ENCODE measurements at regions not wholly inside any gene's neighbourhood (a gene's known extent, or its start where the extent isn't known, plus 50 kb on each side); places are given as distances from the start of the nearest gene placed in this dataset.
"Not testable (repeated sequence)": the region's sequence is repeated elsewhere in the genome, so short reads cannot be mapped to it uniquely, and the experiment has no call there.

DNA sequence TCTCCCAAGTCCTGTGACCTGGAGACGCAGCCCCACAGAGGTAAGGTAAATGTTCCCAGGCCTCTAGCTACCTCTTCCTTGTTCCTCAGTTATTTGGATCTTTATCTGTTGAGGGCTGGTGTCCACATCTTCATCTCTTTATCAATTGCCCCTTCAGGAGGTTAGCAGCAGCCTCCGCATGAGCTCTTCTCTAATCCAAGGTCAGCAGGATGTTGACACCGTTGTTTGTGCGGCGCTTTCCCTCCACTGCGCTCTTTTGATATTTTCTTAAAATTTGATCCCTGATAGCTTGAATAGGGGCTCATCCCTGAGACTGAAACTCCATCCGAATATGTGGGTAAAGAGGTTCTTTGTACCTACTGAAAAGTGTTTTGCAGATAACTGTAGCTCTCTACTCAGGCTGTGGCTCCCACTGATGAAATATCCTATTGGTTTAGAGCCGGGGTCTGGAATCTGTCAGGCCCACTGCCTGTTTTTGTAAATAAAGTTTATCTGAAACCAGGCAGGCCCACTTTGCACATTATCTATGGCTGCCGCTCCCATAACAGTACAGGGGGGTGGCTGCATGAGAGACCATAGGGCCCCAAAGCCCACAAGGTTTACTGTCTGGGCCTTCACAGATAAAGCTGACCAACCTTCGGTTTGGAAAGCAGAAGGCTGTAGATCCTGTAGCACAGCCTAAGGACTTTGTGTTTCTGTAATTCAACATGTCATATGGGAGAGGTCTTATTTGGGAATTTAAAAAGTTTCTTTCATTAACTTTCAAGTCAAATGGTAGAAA, 362.6 kb downstream of the QKI start:
- no peak for DNase-seq

DNA sequence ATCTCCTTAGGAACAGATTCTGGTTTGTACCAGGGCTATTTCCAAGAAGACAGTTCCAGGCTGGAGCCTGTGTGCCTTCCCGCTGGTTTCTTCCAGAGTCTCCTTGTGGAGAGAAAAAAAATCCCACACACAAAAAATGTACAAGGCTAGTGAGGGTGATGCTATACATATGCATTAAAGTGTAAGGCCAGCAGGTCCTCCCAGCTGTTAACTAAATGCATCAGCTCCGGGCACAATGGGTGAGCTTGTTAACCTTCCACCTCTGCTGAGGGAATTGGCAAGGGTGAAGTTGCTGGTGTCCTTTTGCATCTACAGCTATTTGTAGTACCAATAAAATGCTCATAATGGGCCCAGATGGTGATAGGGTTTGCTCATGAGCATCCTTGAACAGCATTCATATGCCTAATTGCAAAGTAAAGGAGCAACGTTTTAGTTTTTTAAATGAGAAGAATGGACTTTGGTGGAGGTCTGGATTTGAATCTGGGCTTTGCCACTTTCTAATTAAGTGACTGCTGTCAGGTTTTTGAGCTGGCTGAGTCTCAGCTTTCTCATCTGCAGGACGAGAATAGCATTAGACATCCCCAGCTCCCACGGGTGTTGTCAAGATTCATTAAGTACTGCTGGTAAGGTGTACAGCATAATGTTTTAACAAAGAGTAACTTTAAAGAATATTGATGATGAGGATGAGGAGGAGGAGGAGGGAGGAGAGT, 361.8 kb downstream of the QKI start:
- no peak for DNase-seq

DNA sequence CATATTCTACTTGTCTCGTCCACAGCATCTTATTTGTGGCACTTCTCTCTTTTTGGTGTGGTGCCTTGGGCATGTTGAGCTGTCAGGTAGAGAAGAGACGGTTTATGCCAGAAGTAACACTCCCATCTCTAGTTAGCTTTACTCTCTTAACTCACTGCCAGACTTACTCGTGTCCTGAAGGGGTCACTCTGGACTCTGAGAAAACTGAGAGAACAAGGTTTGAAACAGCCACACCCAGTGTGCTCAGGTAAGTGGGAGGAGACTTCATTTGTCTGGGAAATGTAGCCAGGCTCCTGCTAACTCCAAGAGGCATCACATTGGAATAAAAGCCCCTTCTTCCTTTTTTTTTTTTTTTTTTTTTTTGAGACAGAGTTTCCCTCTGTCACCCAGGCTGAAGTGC, 360.8 kb downstream of the QKI start:
- no peak for DNase-seq

DNA sequence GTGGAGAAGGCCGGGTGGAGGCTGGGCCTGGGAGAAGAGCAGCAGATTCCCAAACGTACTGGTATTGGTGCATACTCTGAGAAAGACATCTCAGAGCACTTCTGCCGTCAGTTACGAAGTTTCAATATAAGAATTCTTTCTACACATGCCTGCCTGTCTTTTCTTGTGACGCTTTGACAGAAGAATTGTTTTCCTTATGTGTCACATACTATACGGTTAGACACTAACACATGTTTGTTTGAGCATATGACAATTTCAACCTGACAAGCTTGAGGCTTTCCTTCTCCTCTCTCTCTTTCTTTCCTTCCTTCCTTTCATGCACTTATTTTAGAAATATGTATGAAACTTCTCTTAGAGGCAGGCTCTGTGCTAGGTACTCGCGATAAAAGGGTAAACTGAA, 360.0 kb downstream of the QKI start:
- DNase-seq = no peak

DNA sequence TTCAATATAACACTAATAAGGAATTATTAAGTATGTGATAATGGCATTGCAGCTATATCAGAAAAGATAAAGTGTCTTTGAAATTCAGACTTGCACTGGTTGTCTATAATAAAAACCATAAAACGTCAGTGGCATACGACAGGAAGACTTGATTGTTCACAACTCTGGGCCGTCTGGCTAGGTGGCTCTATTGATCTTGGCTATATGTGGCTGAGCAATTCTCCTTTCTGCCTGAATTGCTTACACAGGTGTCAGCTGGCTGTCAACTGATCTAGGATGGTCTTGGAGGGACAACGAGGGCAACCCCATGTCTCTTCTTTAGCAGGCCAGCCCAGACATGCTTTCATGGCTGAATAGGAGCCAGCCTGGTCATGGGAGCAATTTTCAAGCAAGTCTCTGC, 359.1 kb downstream of the QKI start:
- no peak for DNase-seq

DNA sequence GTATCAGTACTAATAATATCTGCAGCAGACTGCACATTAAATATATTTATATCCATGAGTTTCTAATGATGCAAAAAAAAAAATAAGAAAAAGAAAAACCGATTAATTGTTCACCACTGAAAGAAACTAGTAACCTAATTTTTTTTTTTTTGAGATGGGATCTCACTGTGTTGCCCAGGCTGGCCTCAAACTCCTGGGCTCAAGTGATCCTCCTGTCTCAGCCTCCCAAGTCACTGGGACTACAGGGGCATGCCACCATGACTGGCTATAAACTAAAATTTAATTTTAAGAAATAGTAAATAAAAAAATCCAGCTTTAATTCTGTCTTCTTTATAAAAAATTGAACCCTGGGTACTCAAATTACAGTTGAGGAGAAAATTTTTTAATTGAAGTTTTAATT, 358.2 kb downstream of the QKI start:
- no peak for DNase-seq

DNA sequence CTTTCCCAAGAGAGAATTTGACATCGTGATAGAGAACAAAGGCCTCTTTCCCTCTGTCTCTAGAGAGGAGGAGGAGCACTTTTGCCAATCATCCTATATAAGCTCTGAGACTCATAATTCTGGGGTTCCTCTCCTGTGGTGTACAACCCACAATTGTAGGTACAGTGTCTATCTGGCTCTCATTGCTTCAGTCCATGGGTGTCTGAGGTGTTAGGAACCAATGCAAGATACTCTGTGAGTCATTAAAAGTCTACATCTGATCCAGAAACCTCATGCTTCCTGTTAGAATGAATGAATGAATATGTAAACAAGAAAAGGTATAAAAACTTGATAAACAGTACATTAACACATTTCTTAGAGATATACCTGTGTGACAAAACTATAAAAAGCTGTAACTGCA, 356.7 kb downstream of the QKI start:
- no peak for DNase-seq

DNA sequence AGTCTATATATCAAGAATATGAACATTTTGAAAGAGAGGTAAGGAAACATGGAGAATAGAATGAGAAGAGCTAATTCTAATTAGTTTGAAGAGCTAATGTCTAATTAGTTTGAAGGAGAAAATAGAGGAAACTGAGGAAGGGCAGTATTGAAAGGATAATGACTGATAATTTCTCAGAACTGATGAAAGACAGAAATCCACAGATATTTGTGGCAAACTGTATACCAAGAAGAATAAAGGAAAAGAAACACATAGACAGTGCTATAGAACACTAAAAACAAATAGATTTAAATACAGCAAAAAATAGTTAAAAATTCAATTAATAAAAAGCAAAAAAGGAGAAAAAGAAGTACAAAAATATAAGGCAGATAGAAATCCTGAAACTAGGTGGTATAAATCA, 354.4 kb downstream of the QKI start:
- DNase-seq = no peak

DNA sequence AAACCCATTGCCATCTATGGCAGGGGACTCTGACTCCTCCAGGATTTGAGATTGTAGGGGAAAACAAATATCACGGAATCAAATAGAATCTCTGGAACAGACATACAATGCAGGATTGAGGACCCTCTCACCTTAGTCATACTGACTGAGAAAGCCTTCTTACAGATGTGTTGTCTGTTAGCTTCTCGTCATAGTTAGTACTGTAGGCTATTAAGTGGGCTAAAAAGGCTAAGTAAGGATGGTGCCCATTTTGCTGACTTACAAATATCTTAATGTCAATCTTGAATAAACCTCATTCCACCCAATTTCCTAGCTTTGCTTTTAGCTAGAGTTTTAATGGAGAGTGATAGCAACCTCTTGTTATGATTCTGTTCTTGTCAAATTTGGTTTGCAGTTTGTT, 352.4 kb downstream of the QKI start:
- no peak for DNase-seq

DNA sequence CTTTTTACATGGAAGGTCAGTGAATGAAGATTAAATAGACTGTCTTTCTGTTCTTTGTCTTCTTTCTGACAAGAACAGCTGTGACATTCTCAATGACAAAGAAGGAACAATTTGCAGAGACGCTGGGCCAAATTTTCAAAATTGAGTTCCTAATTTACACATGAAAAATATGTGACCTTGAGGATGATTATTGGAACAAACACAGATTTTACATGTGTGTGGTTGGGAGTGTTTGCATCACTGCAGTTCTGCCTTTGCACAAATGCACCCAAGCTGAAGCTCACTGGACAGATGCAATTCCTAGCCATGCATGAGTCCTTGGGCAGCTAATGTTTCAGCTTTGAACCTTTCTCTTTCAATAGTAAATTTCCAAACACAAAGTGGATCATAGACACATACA, 350.8 kb downstream of the QKI start:
- DNase-seq = no peak

DNA sequence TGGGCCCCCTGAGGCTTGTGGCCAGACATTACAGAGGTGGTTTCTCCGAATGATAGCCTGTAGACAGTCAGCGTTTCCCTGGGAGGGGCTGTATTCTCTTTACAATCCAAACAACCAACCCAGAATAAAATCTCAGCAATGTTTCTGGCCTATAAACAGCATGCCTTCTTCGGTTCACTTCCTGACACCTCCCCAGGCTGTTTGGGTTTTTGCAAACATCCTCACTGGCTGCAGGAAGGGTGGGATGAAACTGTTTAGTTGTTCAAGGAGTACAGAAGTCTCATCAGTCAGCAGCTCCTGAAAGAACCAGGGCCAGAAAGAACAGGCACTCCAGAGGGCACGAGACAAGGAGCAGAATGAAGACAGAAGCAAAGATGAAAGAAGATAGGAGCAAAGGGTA, 350.0 kb downstream of the QKI start:
- no peak for DNase-seq

DNA sequence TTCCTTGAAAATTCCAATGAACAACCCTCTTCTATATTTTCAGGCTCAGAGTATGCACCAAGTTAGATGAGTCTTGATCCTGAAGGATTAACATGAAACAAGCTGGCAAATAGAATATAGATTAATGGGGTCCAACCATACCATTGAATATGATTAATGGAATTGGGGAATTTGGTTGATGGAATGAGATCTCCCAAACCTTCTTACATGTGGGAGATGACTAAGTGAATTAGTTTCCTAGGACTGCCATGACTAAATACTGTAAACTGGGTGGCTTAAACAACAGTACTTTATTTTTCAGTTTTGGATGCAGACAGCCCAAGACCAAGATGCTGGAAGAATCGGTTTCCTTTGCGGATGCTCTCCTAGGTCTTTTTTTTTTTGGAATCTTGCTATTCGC, 347.0 kb downstream of the QKI start:
- DNase-seq = no peak

DNA sequence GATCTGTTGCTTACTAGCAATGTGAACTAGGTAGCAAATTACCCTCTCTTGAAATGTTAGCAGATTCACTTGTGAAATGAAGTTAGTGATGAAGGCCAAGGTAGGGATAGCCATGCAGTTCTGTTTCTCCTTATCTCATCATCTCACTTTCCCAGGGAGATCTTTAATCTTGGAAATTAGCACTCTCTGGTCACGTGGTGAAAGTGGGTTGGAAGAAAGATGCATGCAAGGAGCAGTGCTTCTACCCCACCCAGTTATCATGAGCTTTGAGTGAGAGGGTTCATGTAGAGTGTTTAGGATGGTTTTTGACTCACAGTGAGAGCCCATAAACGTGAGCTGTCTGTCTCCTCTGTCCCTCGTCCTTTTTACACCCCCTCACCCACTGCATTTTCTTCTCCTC, 346.3 kb downstream of the QKI start:
- DNase-seq = no peak

DNA sequence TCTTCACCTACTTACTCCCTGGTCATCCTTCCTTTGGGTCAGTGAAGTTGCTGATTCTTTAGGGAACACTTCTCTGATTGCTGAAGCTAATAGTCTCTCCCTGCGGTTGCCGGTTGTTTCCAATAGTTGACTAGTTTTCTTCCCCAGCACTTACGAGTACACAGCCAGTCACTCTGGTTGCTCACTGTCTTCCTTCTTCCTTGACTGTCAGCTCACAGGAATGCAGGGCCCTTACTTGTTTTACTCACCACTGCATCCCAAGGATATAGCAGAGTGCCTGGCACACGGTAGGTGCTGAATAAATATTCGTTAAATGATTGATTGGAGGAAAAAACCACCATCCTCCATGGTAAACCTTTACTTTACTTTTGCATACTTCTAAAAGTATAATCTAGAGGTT, 345.0 kb downstream of the QKI start:
- DNase-seq = no peak

DNA sequence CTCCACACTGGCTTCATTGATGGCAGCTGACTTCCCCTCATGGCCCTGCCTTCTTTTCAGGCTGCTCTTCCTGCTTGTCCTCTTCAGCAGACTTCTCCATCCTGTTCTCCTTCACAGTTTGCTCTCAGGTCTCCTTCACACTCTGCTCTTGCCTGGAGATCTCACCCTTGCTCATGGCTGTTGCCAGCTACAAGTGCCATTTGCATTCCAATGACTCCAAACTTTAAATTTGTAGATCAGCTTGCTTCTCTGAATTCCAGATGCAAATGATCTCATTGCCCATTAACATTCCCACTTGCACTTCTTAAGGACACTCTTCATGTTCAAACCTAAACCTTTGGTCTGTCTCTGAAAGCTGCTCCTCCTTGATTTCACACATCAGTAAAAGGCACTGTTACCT, 343.0 kb downstream of the QKI start:
- DNase-seq = no peak

DNA sequence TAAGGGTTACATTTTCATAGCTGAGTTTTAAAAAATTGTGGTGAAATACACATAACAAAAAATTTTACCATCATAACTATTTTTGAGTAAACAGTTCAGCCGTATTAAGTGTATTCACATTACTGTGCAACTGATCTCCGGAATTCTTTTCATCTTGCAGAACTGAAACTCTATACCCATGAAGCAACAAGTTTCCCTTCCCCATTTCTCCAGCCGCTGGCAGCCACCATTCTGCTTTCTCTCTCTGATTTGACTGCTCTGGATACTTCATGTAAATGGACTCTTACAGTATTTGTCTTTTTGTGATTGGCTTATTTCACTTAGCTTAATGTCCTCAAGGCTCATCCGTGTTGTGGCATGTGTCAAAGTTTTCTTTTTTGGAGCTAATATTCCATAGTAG, 341.6 kb downstream of the QKI start:
- no peak for DNase-seq

DNA sequence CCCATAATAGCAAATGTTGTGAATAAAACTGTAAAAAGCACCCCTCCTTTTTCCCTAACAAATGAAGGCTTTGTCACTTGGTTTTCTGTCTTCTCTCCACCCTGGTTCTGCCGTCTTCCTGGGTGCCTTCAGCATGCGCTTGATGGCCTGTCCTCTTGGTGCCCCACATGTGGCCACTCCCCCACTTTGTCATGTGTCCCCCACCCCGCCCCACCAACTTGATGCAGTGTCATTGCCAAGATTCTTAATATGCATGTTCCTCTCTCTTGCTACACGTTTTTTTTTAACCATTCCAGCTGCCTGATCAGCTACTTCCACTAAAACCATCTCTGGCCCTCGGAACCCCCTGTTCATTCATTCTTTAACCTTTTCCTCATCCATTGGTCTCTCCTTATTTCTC, 340.3 kb downstream of the QKI start:
- no peak for DNase-seq

DNA sequence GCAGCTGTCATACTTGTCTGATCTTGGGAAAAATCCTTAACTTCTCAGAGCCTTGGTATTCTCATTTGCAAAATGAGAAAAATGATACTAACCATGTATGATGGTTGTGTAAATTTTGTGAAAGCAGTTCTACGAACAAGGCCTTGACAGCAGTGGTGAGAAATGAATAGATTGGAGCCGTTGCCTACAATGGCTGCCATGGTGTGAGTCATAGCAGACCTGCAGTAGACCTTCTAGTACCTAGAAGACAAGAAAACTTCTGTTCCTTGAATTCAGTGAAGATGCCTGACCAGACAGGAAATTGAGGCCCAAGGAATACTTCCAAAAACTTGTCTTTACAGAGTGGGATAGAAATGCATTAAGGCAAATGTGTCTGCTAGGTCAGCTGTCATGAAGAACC, 338.9 kb downstream of the QKI start:
- no peak for DNase-seq

DNA sequence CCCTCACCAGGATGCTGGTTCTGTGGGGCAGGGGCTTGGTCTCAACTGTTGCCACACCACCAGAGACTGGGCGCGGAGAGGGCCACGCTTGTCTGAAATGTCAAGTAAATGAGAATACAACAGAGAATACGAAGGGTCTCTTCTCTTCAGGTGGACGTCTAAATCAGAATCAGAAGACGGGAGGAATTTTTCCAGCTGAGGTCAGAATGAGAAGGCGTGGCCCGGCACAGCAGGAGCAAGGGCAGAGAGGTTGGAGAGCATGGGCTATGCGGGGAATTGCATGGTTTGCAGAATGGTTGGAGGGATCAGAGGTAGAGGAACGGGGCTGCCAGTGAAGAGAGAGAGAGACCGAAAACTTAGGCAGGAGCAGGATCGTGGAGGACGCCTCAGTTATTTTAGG, 337.9 kb downstream of the QKI start:
- no peak for DNase-seq

DNA sequence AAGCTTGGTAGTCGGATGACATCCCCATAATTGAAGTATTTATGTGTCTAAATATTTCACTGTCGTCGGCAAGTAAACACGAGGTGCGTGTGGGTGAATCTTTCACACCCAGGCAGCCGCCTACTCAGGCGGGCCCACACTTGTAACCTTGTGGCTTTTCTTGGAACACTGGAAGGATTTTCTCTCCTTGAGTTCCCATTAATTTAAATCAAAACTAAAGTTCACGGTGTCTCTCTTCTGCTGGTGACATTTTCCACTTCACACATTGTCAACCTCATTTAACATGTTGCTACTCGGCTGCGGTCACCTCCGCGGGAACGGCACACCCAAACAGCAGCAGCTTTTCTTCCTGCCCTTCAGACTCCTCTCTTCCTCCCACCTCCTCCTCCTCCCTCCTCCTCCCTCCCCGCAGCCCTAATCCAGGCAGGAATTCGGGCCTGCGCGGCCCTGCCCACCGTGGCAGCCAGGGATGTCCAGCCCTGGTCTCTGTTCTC, 336.6 kb downstream of the QKI start:
- DNase-seq = no peak

DNA sequence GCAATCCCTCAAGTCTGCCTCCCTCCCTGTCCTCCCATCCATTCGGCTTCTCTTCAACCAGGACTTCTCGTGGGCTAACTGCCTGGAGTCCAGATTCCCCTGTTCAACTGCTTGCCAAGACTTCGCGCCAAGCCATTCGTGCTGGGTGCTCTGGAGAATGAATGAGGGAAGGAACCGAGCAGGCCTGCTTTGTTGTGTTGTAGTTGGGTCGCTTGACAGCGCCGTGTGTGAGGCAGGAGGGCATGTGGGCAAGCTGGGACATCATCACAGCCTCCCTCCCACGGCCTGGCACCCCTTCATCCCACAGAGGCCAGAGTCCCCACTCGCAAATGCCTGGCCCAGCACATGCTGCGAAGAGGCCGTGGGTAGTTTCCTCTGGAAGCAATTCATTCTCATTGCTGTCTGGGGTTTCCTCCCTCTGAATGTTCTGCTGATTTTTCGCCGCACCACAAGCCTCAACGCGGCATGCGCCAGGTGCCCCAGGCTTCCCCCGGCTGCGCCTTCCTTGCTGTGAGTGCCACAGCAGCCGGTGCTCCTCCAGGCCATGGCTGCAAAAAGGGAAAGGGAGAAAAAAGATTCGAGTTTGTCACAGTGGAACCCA, 336.0 kb downstream of the QKI start:
- no peak for DNase-seq

DNA sequence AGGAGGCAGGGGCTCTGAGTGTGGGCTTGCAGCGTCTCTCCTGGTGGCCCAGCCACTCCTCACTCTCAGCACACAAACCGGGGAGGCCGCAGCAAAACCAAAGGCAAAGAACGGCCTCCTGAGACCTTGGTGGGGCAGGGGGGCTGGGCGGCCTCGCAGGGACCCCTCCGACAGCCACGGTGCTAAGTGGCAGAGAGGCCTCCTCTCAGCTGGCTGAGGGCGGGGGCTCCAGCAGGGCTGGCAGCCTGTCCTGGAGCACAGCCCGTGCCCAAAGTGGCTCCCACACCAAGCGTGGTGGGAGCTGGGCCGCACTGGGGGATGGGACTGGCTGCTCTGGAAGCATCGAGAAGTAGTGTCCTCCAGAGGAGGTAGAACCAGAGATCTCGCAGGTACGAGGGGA, 334.4 kb downstream of the QKI start:
- no peak for DNase-seq

DNA sequence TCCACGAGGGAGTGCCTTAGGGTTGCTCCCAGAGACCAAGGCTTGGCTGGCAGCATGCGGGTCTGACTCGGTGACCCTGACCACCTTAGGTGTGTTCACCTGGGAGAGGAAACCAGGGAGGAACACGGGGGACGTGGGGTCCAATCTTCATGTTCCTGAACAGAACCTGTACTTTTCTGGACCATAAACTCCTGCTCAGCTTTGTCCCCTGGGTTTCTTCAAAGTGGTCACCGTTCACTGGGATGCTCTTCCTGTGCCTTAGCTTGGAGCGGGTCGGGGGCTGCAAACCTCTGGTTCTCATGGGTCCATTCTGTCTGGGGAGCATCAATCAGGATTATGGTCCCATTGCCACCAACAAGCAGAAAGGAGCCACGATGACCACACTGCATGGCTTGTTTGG, 333.5 kb downstream of the QKI start:
- DNase-seq = no peak

DNA sequence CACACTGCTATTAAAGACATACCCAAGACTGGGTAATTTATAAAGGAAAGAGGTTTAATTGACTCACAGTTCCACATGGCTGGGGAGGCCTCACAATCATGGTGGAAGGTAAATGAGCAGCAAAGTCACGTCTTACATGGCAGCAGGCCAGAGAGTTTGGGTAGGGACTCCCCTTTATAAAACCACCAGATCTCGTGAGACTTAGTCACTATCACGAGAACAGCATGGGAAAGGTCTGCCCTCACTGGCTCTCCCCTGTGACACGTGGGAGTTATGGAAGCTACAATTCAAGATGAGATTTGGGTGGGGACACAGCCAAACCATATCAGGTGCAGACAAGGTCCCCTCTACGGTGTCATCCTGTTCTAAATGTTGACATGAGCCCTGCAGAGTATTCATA, 332.5 kb downstream of the QKI start:
- not testable (repeated sequence) for DNase-seq
